Body of pancreas (tissue), 4 donors: ENCODE measurements at regions not wholly inside any gene's neighbourhood (a gene's known extent, or its start where the extent isn't known, plus 50 kb on each side); places are given as distances from the start of the nearest gene placed in this dataset.

Experiments used
- POLR2A ChIP-seq, 3 donors: fragments of 450-650 bp; IDR thresholded peaks; one replicate each; pipeline ENCODE4 v1.6.1; 2016; ENCODE audit warnings: antibody characterized with exemption in 3 of 3, mild to moderate bottlenecking in 2 of 3
- TF ChIP-seq, protein P1 (sequence below), 7 experiments: fragments of 450-650 bp in 4 of 7; fragments of 200-600 bp in 3 of 7; sonication (generic) in 3 of 7; IDR thresholded peaks; one replicate each; pipeline ENCODE4 v1.5.1; 2016 to 2019; ENCODE audit warnings: antibody characterized with exemption in 7 of 7

DNA sequence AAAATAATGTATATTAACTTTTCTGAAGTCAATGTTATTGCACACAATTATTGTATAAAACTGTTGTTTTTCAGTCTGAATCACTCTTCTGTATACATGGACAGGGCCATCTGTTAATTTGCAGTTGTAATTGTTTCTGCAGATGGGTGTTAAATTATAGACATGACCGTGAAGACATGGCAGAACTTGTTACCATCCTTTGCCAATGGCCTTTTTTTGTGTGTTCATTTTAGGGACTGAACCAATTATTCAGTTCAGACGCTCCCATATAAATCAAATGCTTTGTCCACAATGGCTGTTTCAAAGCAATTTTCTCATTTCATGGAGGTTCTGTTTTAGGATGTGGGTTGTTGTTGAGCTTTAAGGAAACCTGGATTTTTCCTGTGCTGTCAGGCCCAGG is 533.7 kb downstream of the DOK5 start:
- TF ChIP-seq, protein P1, sequence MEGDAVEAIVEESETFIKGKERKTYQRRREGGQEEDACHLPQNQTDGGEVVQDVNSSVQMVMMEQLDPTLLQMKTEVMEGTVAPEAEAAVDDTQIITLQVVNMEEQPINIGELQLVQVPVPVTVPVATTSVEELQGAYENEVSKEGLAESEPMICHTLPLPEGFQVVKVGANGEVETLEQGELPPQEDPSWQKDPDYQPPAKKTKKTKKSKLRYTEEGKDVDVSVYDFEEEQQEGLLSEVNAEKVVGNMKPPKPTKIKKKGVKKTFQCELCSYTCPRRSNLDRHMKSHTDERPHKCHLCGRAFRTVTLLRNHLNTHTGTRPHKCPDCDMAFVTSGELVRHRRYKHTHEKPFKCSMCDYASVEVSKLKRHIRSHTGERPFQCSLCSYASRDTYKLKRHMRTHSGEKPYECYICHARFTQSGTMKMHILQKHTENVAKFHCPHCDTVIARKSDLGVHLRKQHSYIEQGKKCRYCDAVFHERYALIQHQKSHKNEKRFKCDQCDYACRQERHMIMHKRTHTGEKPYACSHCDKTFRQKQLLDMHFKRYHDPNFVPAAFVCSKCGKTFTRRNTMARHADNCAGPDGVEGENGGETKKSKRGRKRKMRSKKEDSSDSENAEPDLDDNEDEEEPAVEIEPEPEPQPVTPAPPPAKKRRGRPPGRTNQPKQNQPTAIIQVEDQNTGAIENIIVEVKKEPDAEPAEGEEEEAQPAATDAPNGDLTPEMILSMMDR (IDR thresholded peaks at IDR 0.05): no peak
- no peak for TF ChIP-seq POLR2A (IDR thresholded peaks at IDR 0.05)
